GM21423 (cell line): ENCODE measurements at regions not wholly inside any gene's neighbourhood (a gene's known extent, or its start where the extent isn't known, plus 50 kb on each side); places are given as distances from the start of the nearest gene placed in this dataset.
"Not testable (repeated sequence)": the region's sequence is repeated elsewhere in the genome, so short reads cannot be mapped to it uniquely, and the experiment has no call there.

ENCODE experiments used
- ATAC-seq: cut with Tn5 transposase; IDR thresholded peaks from one replicate; pipeline ENCODE4 v1.9.1; 2021; ENCODE audit warnings: mild to moderate bottlenecking, moderate library complexity; ENCODE audit not compliant: unreplicated experiment

DNA sequence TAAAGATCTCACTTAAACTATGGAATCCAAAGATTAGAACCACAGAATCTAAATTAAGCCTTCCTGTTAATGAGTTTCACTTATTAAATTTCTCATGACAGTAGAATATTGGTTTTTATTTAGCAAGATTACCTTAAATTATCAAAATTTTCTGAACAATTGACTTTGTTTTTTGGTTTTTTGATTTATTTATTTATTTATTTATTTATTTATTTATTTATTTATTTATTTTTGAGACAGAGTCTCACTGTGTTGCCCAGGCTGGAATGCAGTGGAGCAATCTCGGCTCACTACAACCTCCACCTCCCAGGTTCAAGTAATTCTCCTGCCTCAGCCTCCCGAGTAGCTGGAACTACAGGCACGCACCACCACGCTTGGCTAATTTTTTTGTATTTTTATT is 538.6 kb downstream of the AMY1C start:
- not testable (repeated sequence) for ATAC-seq

DNA sequence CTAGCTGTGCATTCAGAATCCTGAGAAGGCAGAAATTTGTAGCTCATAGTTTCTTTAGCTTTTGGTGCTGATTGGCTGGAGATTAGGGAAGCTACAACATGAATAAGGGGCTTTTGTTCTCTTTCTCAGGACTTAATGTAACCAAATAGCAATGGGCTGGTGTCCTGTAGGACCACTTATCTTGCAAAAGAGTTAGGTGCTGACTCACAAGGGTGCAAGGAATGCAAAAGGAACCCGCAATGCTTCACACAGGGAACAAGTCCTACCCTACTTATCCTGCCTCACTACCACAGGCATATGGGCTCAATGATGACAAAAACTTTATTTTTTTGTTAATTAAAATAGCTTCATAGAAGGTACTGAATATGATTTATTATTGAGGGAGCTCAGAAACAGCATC is 541.5 kb downstream of the AMY1C start:
- ATAC-seq: no peak

DNA sequence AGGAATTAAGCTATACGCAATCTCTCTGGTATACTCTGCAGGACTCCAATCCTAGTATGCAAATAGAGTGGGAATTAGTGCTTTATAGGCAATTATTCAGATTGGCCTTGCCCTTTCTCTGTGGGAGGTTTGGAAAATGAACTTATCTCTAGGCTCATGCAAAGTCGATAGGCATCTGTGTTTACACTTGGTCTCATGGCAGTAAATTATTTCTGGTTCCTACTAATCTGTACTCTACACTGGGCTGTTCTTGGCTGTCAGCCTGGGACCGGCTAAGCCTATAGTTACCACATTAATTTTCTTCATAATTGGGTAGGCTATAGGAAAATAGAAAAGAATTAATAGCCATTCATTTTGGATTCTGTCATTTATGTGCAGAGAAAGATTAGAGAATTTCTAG is 544.6 kb downstream of the AMY1C start:
- ATAC-seq: no peak

DNA sequence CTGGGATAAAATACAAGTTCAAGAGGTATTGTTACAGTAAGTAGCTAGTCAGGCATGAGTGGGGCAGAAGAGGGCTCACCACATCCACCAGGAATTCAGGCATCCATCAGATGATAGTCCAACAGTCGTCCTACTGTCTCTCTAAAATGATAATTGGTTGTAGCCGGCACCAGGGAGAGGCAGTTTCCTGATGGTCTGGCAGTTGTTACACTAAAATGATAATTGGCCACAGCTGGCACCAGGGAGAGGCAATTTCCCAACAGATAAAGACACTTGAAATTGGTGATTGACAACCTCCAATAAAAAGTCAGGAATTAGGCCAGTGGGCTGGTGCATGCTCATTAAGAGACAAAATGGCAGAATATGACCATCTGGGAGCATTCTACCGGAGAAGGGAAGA is 545.8 kb downstream of the AMY1C start:
- ATAC-seq: no peak

DNA sequence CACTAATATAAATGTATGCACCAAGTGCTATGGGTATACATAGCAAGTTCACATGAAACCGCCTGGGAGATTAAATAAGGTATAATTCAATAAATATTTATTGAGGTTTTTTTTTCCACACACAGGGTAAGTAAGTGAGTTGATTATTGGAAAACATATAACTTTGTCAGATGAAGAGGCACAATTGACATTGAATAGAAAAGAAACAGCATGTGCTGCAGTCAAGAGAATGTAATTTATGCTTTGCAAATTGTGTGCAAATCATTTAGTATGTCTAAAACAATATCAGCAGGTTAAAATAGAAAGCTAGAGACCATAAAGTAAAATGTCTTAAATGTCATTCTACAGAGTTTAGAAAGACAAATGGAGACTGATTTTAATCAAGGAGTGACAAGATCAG is 560.0 kb downstream of the AMY1C start:
- no peak for ATAC-seq

DNA sequence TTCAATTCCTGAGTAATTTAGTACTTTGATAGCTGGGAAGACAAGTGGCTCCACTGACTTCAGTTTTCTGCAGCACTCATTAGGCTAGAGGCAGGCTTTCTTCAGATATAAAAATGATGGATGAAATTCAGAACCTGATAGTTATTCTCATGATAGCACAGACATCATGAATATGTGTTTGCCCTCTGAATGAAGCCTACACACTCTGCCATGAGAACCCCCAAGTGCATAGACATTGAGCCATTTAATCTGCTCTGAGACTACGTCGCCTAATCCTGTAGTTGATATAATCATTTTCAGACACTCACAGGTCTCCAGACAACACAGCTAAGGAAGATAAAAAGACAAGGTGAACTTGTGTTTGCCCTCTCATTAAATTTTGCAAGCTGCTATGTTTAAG is 566.1 kb downstream of the AMY1C start:
- ATAC-seq: no peak

DNA sequence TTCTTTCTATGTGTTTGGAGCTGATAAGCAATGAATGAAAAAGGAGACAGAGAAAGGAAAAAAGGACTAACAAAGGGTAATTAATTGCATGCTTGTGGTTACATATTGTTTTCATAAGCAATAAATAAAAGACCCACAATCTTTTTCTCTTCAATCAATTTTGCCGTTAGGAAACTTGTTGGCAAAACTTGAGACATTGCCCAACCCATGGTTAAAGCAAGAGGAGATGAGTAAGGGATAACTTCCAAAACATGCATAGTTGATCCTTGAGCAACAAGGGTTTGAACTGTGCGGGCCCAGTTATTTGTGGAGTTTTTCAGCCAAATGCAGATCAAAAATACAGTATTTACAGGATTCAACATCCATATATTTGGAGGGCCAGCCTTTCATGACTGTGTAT is 572.4 kb downstream of the AMY1C start:
- ATAC-seq: no peak

DNA sequence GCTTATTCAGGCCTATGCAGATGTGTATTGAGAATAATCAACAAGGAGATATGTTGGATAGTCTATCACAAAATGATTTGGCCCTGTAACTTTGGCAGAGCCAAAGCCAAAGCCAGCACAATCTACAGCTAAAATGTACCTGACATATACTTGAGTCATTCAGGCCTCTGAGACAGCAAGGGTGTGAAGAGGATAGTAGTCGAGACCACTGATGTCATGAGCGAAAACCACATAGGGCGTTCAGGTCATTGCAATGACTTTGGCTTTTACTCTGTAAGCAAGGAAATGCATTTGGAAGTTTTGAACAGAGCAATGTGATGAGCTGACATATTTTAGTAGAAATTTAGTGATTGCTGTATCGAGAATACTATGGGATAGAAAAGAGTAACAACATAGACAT is 579.6 kb downstream of the AMY1C start:
- no peak for ATAC-seq

DNA sequence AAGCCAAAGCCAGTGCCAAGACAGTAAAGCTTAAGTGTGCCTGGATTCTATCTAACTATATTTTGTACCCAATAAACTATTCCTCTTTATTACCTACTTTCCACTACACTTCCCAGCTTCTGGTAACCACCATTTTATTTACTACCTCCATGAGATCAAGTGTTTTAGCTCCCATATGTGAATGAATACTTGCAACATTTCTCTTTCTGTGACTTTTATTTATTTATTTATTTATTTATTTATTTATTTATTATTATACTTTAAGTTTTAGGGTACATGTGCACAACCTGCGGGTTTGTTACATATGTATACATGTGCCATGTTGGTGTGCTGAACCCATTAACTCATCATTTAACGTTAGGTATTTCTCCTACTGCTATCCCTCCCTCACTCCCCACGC is 582.1 kb downstream of the AMY1C start:
- ATAC-seq: no peak

DNA sequence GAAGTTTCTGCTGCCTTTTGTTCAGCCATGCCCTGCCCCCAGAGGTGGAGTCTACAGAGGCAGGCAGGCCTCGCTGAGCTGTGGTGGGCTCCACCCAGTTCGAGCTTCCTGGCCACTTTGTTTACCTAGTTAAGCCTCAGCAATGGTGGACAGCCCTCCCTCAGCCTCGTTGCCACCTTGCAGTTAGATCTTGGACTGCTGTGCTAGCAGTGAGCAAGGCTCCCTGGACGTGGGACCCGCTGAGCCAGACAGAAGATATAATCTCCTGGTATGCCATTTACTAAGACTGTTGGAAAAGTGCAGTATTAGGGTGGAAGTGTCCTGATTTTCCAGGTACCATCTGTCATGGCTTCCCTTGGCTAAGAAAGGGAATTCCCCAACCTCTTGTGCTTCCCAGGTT is 588.2 kb downstream of the AMY1C start:
- ATAC-seq: not testable (repeated sequence)

DNA sequence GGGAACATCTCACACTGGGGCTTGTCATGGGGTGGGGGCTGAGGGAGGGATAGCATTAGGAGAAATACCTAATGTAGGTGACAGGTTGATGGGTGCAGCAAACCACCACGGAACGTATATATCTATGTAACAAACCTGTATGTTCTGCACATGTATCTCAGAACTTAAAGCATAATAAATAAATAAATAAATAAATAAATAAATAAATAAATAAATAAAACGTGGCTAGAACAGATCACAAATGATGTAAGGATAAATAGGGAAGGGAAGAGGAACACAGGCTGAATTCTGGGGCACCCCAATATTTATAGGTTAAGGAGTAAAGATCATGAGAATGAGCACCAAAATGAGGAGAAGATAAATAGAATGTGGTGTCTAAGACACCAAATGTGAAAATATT is 592.2 kb downstream of the AMY1C start:
- ATAC-seq: no peak

DNA sequence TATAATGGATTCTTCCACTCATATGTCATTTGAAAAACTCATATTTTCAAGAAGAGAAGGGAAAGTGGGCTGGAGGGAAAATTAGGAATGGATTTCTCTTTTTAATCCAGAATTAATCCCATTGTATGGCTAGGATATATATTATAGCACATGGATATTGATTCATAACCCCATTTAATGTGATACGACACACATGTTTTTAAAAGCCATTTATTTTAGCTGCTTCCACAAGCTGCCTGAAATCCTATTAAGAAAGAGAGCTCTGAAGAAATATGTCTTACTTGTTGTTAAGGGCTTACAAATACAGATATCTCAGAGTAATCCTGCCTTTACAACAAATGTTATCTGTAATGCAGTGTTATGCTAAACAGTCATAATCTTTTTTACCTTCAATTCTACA is 598.6 kb downstream of the AMY1C start:
- no peak for ATAC-seq

DNA sequence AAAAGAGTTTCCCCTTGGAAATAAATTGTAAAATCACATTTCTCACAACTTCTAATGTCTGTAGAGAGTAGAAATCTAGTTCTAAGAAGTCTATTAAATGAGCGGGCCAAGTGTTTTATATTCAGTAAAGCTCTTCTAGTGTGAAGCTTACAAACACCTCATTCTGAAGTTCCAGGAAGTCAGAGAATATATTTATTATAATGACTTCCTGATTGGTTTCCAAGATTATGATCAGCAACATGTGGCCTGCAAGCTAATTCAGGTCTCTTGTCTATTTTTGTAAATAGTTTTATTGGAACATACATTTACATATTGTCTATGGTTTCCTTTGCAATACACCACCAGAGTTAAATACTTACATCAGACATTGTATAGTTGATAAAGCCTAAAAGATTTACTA is 603.9 kb downstream of the AMY1C start:
- ATAC-seq: no peak

DNA sequence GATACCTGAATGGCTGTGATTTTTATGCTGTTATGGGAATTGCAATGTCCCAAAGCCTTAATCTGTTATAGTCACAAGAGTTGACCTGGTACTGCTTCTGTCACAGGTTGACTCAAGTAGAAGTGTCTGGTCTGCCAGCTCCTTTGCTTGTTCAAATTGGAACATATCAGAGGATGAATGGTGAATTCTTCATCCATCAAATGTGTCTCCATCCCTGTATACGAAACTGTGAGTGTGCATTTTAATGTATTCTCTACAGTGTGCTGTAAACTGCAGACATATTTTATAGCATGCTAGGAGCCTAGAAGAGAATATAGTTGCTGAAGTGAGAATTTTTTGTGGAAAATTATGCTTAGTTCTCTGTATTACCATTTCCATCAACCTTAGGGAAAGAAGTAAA is 608.4 kb downstream of the AMY1C start:
- ATAC-seq: no peak

DNA sequence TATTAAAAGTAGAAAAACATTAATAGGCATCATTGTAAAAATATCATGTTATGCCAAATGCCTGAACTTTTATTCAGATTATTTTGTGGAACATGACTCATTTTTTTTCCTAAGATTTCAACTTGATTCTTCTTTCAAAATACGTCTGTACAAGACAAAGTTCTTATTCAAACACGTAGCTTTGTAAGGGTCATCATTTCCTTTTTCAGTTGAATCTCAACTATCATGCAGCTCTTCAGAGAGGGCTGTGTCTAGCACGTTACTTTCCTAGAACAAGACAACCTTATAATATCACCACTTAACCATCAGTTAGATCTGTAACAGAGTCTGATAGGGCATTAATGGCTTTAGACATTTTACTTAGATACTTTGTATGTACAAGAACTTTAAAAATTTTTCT is 608.9 kb downstream of the AMY1C start:
- ATAC-seq: no peak

DNA sequence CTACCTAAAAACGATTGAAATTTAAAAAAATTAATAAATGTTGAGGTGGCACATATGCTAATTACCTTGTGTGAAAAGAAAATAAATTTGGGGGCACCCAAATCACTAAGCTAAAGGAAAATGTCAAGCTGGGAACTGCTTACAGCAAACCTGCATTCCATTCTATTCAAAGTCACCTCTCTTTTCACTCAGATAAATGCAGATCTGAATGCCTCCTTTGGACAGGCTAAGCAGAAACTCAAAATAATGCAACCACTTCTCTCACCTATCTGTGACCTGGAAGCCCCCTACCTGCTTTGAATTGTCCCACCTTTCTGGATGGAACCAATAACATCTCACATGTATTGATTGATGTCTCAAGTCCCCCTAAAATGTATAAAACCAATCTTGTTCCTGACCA is 628.7 kb downstream of the AMY1C start:
- no peak for ATAC-seq

DNA sequence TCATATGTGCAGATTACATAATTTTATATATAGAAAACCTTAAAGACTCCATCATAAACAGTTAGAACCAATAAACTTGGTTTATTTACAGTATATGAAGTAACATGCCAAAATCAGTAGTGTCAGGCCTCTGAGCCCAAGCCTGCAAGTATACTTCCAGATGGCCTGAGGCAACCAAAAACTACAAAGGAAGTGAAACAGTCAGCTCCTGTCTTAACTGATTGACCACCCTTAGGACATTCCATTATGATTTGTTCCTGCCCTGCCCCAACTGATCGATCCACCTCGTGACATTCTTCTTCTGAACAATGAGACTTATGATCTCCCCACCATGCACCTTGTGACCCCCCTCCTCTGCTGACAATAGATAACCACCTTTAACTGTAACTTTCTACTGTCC is 630.3 kb downstream of the AMY1C start:
- no peak for ATAC-seq

DNA sequence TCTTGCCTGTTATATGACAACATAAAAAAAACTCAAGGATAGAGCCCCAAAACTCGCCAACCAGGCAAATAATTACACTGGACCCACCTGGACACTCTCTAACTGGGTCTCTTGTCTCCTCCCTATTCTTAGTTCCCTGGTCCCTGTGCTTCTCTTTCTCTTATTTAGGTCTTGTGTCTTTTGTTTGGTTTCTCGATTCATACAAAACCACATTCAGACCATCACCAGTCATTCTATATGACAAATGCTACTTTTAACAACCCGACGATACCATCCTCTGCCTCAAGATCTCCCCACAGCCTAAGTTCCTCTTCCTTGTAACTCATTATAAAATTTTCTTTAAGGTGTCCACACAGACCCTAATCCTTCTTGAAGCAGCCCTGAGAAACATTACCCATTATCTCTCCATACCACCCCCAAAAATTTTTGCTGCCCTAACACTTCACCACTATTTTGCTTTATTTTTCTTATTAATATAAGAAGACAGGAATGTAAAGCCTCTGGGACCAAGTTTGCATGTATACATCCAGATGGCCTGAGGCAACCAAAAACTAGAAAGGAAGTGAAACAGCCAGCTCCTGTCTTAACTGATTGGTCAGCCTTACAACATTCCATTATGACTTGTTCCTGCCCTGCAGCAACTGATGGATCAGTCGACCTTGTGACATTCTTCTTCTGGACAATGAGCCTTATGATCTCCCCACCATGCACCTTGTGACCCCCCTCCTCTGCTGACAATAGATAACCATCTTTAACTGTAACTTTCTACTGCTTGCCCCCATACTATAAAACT is 638.2 kb downstream of the AMY1C start:
- no peak for ATAC-seq

DNA sequence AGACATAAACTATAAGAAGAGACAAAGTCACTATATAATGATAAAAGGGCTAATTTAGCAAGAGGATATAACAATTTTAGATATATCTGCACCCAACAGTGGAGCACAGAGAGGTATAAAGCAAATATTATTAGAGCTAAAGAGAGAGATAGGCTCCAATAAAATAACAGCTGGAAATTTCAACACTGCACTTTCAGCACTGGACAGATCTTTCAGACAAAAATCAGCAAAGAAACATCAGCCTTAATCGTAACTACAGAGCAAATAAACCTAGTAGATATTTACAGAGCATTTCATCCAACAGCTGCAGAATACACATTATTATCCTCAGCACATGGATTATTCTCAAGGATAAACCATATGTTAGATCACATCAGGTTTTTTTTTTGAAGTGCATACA is 642.9 kb downstream of the AMY1C start:
- ATAC-seq: no peak

DNA sequence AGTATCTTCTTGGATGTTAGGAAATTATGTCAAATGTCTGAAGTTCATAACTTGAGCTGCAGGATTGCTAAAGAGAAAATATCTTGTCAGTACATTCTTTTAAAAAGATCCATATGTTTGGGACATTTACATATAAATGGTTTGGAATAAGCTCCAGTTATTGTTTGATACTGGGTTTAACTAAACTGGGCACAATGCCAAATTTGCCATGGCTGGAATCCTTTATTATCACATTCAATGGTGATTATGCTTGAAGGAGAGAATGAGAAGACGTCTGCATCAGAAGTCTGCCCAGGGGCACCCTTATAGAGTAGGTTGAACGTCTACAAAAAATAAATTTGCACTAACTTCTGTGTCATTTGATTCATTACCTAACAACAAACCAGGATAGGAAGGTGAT is 652.5 kb downstream of the AMY1C start:
- ATAC-seq: no peak

DNA sequence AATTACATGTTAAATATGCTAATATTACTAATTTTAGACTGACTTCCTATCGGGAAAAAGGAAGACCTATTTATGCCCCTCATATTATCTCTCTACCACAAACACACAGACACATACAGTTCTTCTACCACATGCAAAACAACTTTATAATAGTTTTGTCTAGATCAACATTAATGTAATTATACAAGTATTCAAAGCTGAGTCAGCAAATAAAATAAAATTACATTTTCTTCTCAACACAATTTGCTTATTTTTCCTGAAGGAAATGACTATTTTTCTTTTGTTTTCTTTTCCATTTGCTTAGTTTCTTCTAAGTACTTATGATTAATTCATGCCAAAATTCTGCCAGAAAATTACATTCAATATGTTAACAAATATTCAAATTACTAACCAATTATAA is 654.2 kb downstream of the AMY1C start:
- no peak for ATAC-seq

DNA sequence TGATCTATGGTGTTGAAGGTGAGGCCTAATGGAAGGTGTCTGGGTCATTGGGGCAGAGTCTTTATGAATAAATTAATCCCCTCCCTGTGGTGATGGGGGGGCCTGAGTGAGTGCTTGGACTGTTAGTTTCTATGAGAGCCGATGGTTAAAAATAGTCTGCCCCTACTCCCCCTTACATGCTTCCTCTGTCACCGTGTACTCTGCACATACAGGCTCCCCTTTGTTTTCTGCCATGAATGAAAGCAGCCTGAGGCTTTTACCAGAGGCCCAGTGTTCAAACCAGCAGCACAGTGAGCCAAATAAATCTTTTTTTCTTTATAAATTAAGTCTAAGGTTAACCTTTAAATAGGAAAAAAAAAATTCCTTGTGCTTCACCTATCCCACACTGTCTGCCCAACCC is 657.0 kb downstream of the AMY1C start:
- no peak for ATAC-seq

DNA sequence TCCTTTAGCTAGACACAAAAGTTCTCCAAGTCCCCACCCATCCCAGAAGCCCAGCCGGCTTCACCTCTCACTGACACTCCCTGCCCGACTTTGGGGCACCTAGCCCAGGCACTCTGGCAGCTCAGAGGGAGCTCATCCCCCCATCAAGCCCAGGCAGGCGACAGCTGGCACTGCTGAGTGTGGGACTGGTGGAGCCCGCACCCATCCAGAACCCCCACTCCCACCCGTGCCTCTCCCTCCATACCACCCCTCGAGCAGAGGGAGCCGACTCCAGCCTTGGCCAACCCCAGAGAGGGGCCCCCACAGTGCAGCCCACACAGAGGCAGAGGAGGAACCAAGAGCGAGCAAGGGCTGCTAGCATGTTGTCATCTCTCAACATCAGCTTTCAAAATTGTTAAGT is 658.6 kb downstream of the AMY1C start:
- ATAC-seq: no peak
